Mesendoderm (in vitro differentiated cells): ENCODE measurements at regions not wholly inside any gene's neighbourhood (a gene's known extent, or its start where the extent isn't known, plus 50 kb on each side); places are given as distances from the start of the nearest gene placed in this dataset.

ENCODE experiments used
- DNase-seq: peaks from one replicate; pipeline ENCODE4 v3.0.0; 2013
- H2AK5ac ChIP-seq: 2 replicates; pipeline ENCODE4 v1.6.1; 2013; ENCODE audit warnings: low read length, inconsistent platforms
- H2BK120ac ChIP-seq: 2 replicates; pipeline ENCODE4 v1.6.1; 2013; ENCODE audit warnings: low read depth, mild to moderate bottlenecking, low read length, moderate library complexity, mixed read lengths
- H2BK15ac ChIP-seq: replicated peaks from 2 replicates; pipeline ENCODE4 v1.6.1; 2013; ENCODE audit warnings: low read depth, mild to moderate bottlenecking, moderate library complexity
- H2BK5ac ChIP-seq: 2 replicates; pipeline ENCODE4 v1.6.1; 2013; ENCODE audit warnings: low read length, inconsistent platforms
- H3K18ac ChIP-seq: 2 replicates; pipeline ENCODE4 v1.6.1; 2013; ENCODE audit warnings: mild to moderate bottlenecking, low read length, mixed read lengths
- H3K23ac ChIP-seq: one replicate; pipeline ENCODE4 v1.6.1; 2013; ENCODE audit warnings: low read length
- H3K27ac ChIP-seq: 2 replicates; pipeline ENCODE4 v1.5.1; 2013; ENCODE audit warnings: low read depth, mild to moderate bottlenecking, inconsistent platforms, low read length, moderate library complexity
- H3K27me3 ChIP-seq: 2 replicates; pipeline ENCODE4 v1.6.1; 2013; ENCODE audit warnings: low read length, control low read depth, mild to moderate bottlenecking, inconsistent platforms; ENCODE audit not compliant: insufficient read depth, poor library complexity
- H3K36me3 ChIP-seq: 2 replicates; pipeline ENCODE4 v1.6.1; 2013; ENCODE audit warnings: low read length, inconsistent platforms; ENCODE audit not compliant: control insufficient read depth, insufficient read depth
- H3K4ac ChIP-seq: one replicate; pipeline ENCODE4 v1.6.1; 2013; ENCODE audit warnings: low read depth, mild to moderate bottlenecking, low read length, moderate library complexity
- H3K4me1 ChIP-seq: 2 replicates; pipeline ENCODE4 v1.6.1; 2013; ENCODE audit warnings: low read depth, low read length, inconsistent platforms; ENCODE audit not compliant: control insufficient read depth
- H3K4me2 ChIP-seq: 2 replicates; pipeline ENCODE4 v1.6.1; 2013; ENCODE audit warnings: low read length
- H3K4me3 ChIP-seq: 2 replicates; pipeline ENCODE4 v1.5.1; 2013; ENCODE audit warnings: mild to moderate bottlenecking, low read length
- H3K56ac ChIP-seq: one replicate; pipeline ENCODE4 v1.6.1; 2013; ENCODE audit warnings: low read length
- H3K79me1 ChIP-seq: 2 replicates; pipeline ENCODE4 v1.6.1; 2013; ENCODE audit warnings: low read length, inconsistent platforms
- H3K79me2 ChIP-seq: 2 replicates; pipeline ENCODE4 v1.6.1; 2013; ENCODE audit warnings: mild to moderate bottlenecking, low read length; ENCODE audit not compliant: control insufficient read depth, insufficient read depth
- H3K9ac ChIP-seq: 2 replicates; pipeline ENCODE4 v1.6.1; 2013; ENCODE audit warnings: low read length, inconsistent platforms
- H4K5ac ChIP-seq: one replicate; pipeline ENCODE4 v1.6.1; 2013; ENCODE audit warnings: low read length
- H4K8ac ChIP-seq: one replicate; pipeline ENCODE4 v1.6.1; 2013; ENCODE audit warnings: low read depth, mild to moderate bottlenecking, control low read depth, low read length, moderate library complexity
- WGBS: extraction: QIAGEN DNeasy Blood & Tissue Kit; methylation state at CpG from one replicate; pipeline ENCODE4 v1.1.7; 2013; ENCODE audit warnings: low lambda C conversion rate, missing lambda C conversion rate; ENCODE audit not compliant: insufficient coverage; ENCODE audit errors: extremely low coverage; 5-methylcytosine and 5-hydroxymethylcytosine counted together

- no peak overlapping the region for H3K4me3 ChIP-seq
- no peak overlapping the region for H3K27ac ChIP-seq
- no peak overlapping the region for H2BK15ac ChIP-seq
- no peaks in the 10 kb centered on the region for H3K36me3 ChIP-seq
- no peak overlapping the region for H3K18ac ChIP-seq
- no peak overlapping the region for H3K23ac ChIP-seq
- H3K4me2 ChIP-seq, result no peak overlapping the region
- no CpG with 5 or more reads among the region's 5 CpGs for WGBS
- H4K8ac ChIP-seq, result no peak overlapping the region
- H4K5ac ChIP-seq, result no peak overlapping the region
- H2BK5ac ChIP-seq, result no peak overlapping the region
- DNase-seq, result no peak
- no peak overlapping the region for H2BK120ac ChIP-seq
- H2AK5ac ChIP-seq, result no peak overlapping the region
- H3K4ac ChIP-seq, result no peak overlapping the region
- H3K79me1 ChIP-seq, result no peaks in the 10 kb centered on the region
- no peaks in the 10 kb centered on the region for H3K79me2 ChIP-seq
- no peak overlapping the region for H3K9ac ChIP-seq
- H3K27me3 ChIP-seq, result no peaks in the 10 kb centered on the region
- no peak overlapping the region for H3K56ac ChIP-seq
- H3K4me1 ChIP-seq, result no peaks in the 10 kb centered on the region
Measured at GRCh38 chr21:16285605-16286126, 555.9 kb downstream of the USP25 start.

- H3K36me3 ChIP-seq, result no peaks in the 10 kb centered on the region
- H3K56ac ChIP-seq, result no peak overlapping the region
- no peaks in the 10 kb centered on the region for H3K4me1 ChIP-seq
- no peaks in the 10 kb centered on the region for H3K79me2 ChIP-seq
- no peak overlapping the region for H3K4me3 ChIP-seq
- no peak overlapping the region for H4K8ac ChIP-seq
- no CpG with 5 or more reads among the region's 2 CpGs for WGBS
- H3K4ac ChIP-seq, result no peak overlapping the region
- H3K79me1 ChIP-seq, result no peaks in the 10 kb centered on the region
- no peak overlapping the region for H2BK120ac ChIP-seq
- no peak overlapping the region for H3K27ac ChIP-seq
- no peak overlapping the region for H2BK5ac ChIP-seq
- no peak overlapping the region for H2BK15ac ChIP-seq
- H3K23ac ChIP-seq, result no peak overlapping the region
- no peak overlapping the region for H2AK5ac ChIP-seq
- no peak for DNase-seq
- no peak overlapping the region for H3K4me2 ChIP-seq
- no peak overlapping the region for H3K18ac ChIP-seq
- no peaks in the 10 kb centered on the region for H3K27me3 ChIP-seq
- H3K9ac ChIP-seq, result no peak overlapping the region
- no peak overlapping the region for H4K5ac ChIP-seq
Measured at GRCh38 chr21:16287046-16287445, 557.3 kb downstream of the USP25 start.

GRCh38 chr21:16291296-16291695, 561.5 kb downstream of the USP25 start:
- WGBS, result no CpG with 5 or more reads among the region's 7 CpGs
- H3K36me3 ChIP-seq, result no peaks in the 10 kb centered on the region
- no peaks in the 10 kb centered on the region for H3K79me2 ChIP-seq
- H3K4me3 ChIP-seq, result no peak overlapping the region
- H3K4ac ChIP-seq, result no peak overlapping the region
- no peak overlapping the region for H3K23ac ChIP-seq
- H3K56ac ChIP-seq, result no peak overlapping the region
- no peaks in the 10 kb centered on the region for H3K4me1 ChIP-seq
- H3K27me3 ChIP-seq, result no peaks in the 10 kb centered on the region
- H3K27ac ChIP-seq, result no peak overlapping the region
- H2BK15ac ChIP-seq, result no peak overlapping the region
- H2AK5ac ChIP-seq, result no peak overlapping the region
- H2BK5ac ChIP-seq, result no peak overlapping the region
- H3K4me2 ChIP-seq, result no peak overlapping the region
- H3K18ac ChIP-seq, result no peak overlapping the region
- H3K79me1 ChIP-seq, result no peaks in the 10 kb centered on the region
- H2BK120ac ChIP-seq, result no peak overlapping the region
- no peak overlapping the region for H3K9ac ChIP-seq
- DNase-seq, result no peak
- no peak overlapping the region for H4K5ac ChIP-seq
- H4K8ac ChIP-seq, result no peak overlapping the region

- H3K27ac ChIP-seq, result no peak overlapping the region
- no peak overlapping the region for H3K56ac ChIP-seq
- H2BK5ac ChIP-seq, result no peak overlapping the region
- no peaks in the 10 kb centered on the region for H3K27me3 ChIP-seq
- H4K5ac ChIP-seq, result no peak overlapping the region
- WGBS, result no CpG with 5 or more reads among the region's 5 CpGs
- H3K23ac ChIP-seq, result no peak overlapping the region
- no peak overlapping the region for H3K4me3 ChIP-seq
- H2AK5ac ChIP-seq, result no peak overlapping the region
- H3K4me1 ChIP-seq, result no peaks in the 10 kb centered on the region
- no peak overlapping the region for H4K8ac ChIP-seq
- no peaks in the 10 kb centered on the region for H3K36me3 ChIP-seq
- no peaks in the 10 kb centered on the region for H3K79me1 ChIP-seq
- no peak overlapping the region for H3K18ac ChIP-seq
- DNase-seq, result no peak
- H3K4me2 ChIP-seq, result no peak overlapping the region
- no peak overlapping the region for H3K4ac ChIP-seq
- H2BK120ac ChIP-seq, result no peak overlapping the region
- no peaks in the 10 kb centered on the region for H3K79me2 ChIP-seq
- no peak overlapping the region for H3K9ac ChIP-seq
- H2BK15ac ChIP-seq, result no peak overlapping the region
Measured at GRCh38 chr21:16294128-16294527, 564.3 kb downstream of the USP25 start.

GRCh38 chr21:16302851-16303282, 573.1 kb downstream of the USP25 start:
- Histone ChIP-seq H4K5ac (no peak overlapping the region), H3K9ac (no peak overlapping the region), H2BK5ac (no peak overlapping the region), H3K18ac (no peak overlapping the region), H3K23ac (peak overlapping the region; percentile 83), H3K4ac (no peak overlapping the region), H2AK5ac (no peak overlapping the region), H3K27me3 (no peaks in the 10 kb centered on the region), H3K79me1 (no peaks in the 10 kb centered on the region), H3K27ac (no peak overlapping the region), H3K56ac (no peak overlapping the region), H2BK120ac (no peak overlapping the region), H3K4me3 (no peak overlapping the region), H3K4me2 (no peak overlapping the region), H3K4me1 (no peaks in the 10 kb centered on the region), H3K36me3 (no peaks in the 10 kb centered on the region), H2BK15ac (no peak overlapping the region), H4K8ac (no peak overlapping the region), H3K79me2 (no peaks in the 10 kb centered on the region)
- DNase-seq, result no peak
- WGBS, result no CpG with 5 or more reads among the region's 4 CpGs
